Neural cell (in vitro differentiated cells): ENCODE measurements at regions not wholly inside any gene's neighbourhood (a gene's known extent, or its start where the extent isn't known, plus 50 kb on each side); places are given as distances from the start of the nearest gene placed in this dataset.

Experiments used
- H2AFZ ChIP-seq: fragments of 200-600, 300-800 bp; sonication (generic), shearing (Covaris generic); 2 replicates; pipeline ENCODE4 v1.6.0; 2014; ENCODE audit warnings: low read depth, mild to moderate bottlenecking, antibody characterized with exemption, low read length, moderate library complexity
- H3F3A ChIP-seq: fragments of 200-600 bp; shearing (Covaris generic); 2 replicates; pipeline ENCODE4 v1.6.1; 2016; ENCODE audit warnings: mild to moderate bottlenecking, moderate library complexity, mixed read lengths, antibody characterized with exemption, low read length; ENCODE audit not compliant: insufficient read depth, poor library complexity, severe bottlenecking
- H3K27ac ChIP-seq: fragments of 200-600, 300-800 bp; sonication (generic), shearing (Covaris generic); 2 replicates; pipeline ENCODE4 v1.5.1; 2014; ENCODE audit warnings: mild to moderate bottlenecking, low read length, moderate library complexity
- H3K27me3 ChIP-seq: fragments of 300-800, 200-600 bp; sonication (generic), shearing (Covaris generic); 2 replicates; pipeline ENCODE4 v1.6.0; 2014; ENCODE audit warnings: mild to moderate bottlenecking, low read depth, low read length, moderate library complexity; ENCODE audit not compliant: insufficient read depth
- H3K36me3 ChIP-seq: fragments of 300-800, 200-600 bp; sonication (generic), shearing (Covaris generic); 2 replicates; pipeline ENCODE4 v1.5.1; 2014; ENCODE audit warnings: mild to moderate bottlenecking, antibody characterized with exemption, low read length, moderate library complexity; ENCODE audit not compliant: insufficient read depth
- H3K4me2 ChIP-seq: fragments of 300-800, 200-600 bp; sonication (generic), shearing (Covaris generic); 2 replicates; pipeline ENCODE4 v1.6.0; 2014; ENCODE audit warnings: mild to moderate bottlenecking, low read length
- H3K4me3 ChIP-seq: fragments of 300-800, 200-600 bp; sonication (generic), shearing (Covaris generic); 2 replicates; pipeline ENCODE4 v1.5.1; 2014; ENCODE audit warnings: mild to moderate bottlenecking, low read length, moderate library complexity
- H3K79me2 ChIP-seq: fragments of 200-600 bp; shearing (Covaris generic); replicated peaks from 2 replicates; pipeline ENCODE4 v1.6.0; 2014; ENCODE audit warnings: mild to moderate bottlenecking, low read length, moderate library complexity; ENCODE audit not compliant: insufficient read depth
- H3K9ac ChIP-seq: fragments of 300-800, 200-600 bp; sonication (generic), shearing (Covaris generic); 2 replicates; pipeline ENCODE4 v1.6.1; 2016; ENCODE audit warnings: mild to moderate bottlenecking, low read length, mixed read lengths
- H3K9me2 ChIP-seq: fragments of 200-600 bp; shearing (Covaris generic); 2 replicates; pipeline ENCODE4 v1.6.1; 2016; ENCODE audit warnings: mild to moderate bottlenecking, low read length, mixed read lengths; ENCODE audit not compliant: insufficient read depth
- H3K9me3 ChIP-seq: fragments of 200-600, 300-800 bp; sonication (generic), shearing (Covaris generic); 2 replicates; pipeline ENCODE4 v1.6.1; 2016; ENCODE audit warnings: mild to moderate bottlenecking, mixed run types, low read length, moderate library complexity, mixed read lengths
- H4K20me1 ChIP-seq: fragments of 200-600 bp; shearing (Covaris generic); 2 replicates; pipeline ENCODE4 v1.6.1; 2016; ENCODE audit warnings: mild to moderate bottlenecking, mixed run types; ENCODE audit not compliant: insufficient read depth
- EP300 ChIP-seq: fragments of 450-650 bp; conservative IDR thresholded peaks from 2 replicates; pipeline ENCODE4 v1.6.1; 2014; ENCODE audit warnings: antibody characterized with exemption, mild to moderate bottlenecking, moderate library complexity; ENCODE audit not compliant: poor library complexity, severe bottlenecking
- EZH2 ChIP-seq: fragments of 200-600, 300-800 bp; shearing (Covaris generic), sonication (generic); IDR thresholded peaks from 2 replicates; pipeline ENCODE4 v1.6.1; 2014; ENCODE audit warnings: antibody characterized with exemption, low read length, borderline replicate concordance, mild to moderate bottlenecking; ENCODE audit not compliant: insufficient read depth, poor library complexity, severe bottlenecking
- MXI1 ChIP-seq: fragments of 450-650 bp; conservative IDR thresholded peaks from 2 replicates; pipeline ENCODE4 v1.6.1; 2014; ENCODE audit warnings: antibody characterized with exemption, mild to moderate bottlenecking; ENCODE audit not compliant: poor library complexity, severe bottlenecking
- POLR2AphosphoS5 ChIP-seq: IDR thresholded peaks from 2 replicates; pipeline ENCODE4 v1.6.1; 2012
- RAD21 ChIP-seq: fragments of 450-650 bp; conservative IDR thresholded peaks from 2 replicates; pipeline ENCODE4 v1.6.1; 2014; ENCODE audit warnings: antibody characterized with exemption, mild to moderate bottlenecking, moderate library complexity
- SMC3 ChIP-seq: fragments of 450-650 bp; conservative IDR thresholded peaks from 2 replicates; pipeline ENCODE4 v1.6.1; 2014; ENCODE audit warnings: antibody characterized with exemption, mild to moderate bottlenecking, moderate library complexity; ENCODE audit not compliant: poor library complexity
- TAF1 ChIP-seq: IDR thresholded peaks from 2 replicates; pipeline ENCODE4 v1.6.1; 2012; ENCODE audit warnings: low read depth
- TF ChIP-seq, protein P1 (sequence below): fragments of 450-650 bp; IDR thresholded peaks from 2 replicates; pipeline ENCODE4 v1.5.1; 2014; ENCODE audit warnings: antibody characterized with exemption, mild to moderate bottlenecking, moderate library complexity; ENCODE audit not compliant: poor library complexity, severe bottlenecking
- TF ChIP-seq, protein P2 (sequence below): IDR thresholded peaks from 2 replicates; pipeline ENCODE4 v1.6.1; 2012; ENCODE audit warnings: borderline replicate concordance

DNA sequence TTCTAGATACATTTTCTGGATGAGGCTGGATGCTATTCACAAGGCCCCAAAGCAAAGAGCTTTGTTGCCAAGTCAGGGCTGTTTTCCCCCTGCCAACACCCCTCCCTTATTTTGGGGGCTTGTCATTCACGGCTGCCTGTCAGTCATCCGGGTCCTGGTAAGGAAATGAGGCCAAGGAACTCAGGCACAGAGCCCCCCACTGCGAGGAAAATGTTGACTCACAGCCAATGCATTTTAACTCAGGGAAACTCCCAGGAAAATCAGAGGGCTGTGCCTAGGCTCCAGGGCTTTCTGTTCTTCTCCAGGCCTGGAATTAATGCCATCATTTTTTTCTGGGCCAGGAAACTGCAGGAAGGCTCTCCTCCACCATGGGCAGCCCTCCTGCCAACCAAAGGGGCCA, 241.1 kb downstream of the SMAD2 start:
- no peaks in the 10 kb centered on the region for H4K20me1 ChIP-seq
- H3K9me3 ChIP-seq = no peaks in the 10 kb centered on the region
- no peaks in the 10 kb centered on the region for H3K36me3 ChIP-seq
- H3K9ac ChIP-seq = no peak overlapping the region
- no peak overlapping the region for H3K4me3 ChIP-seq
- TF ChIP-seq, protein P1, sequence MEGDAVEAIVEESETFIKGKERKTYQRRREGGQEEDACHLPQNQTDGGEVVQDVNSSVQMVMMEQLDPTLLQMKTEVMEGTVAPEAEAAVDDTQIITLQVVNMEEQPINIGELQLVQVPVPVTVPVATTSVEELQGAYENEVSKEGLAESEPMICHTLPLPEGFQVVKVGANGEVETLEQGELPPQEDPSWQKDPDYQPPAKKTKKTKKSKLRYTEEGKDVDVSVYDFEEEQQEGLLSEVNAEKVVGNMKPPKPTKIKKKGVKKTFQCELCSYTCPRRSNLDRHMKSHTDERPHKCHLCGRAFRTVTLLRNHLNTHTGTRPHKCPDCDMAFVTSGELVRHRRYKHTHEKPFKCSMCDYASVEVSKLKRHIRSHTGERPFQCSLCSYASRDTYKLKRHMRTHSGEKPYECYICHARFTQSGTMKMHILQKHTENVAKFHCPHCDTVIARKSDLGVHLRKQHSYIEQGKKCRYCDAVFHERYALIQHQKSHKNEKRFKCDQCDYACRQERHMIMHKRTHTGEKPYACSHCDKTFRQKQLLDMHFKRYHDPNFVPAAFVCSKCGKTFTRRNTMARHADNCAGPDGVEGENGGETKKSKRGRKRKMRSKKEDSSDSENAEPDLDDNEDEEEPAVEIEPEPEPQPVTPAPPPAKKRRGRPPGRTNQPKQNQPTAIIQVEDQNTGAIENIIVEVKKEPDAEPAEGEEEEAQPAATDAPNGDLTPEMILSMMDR = no peak
- TF ChIP-seq EZH2 = no peak
- no peak for TF ChIP-seq POLR2AphosphoS5
- TF ChIP-seq MXI1 = no peak
- TF ChIP-seq, protein P2, sequence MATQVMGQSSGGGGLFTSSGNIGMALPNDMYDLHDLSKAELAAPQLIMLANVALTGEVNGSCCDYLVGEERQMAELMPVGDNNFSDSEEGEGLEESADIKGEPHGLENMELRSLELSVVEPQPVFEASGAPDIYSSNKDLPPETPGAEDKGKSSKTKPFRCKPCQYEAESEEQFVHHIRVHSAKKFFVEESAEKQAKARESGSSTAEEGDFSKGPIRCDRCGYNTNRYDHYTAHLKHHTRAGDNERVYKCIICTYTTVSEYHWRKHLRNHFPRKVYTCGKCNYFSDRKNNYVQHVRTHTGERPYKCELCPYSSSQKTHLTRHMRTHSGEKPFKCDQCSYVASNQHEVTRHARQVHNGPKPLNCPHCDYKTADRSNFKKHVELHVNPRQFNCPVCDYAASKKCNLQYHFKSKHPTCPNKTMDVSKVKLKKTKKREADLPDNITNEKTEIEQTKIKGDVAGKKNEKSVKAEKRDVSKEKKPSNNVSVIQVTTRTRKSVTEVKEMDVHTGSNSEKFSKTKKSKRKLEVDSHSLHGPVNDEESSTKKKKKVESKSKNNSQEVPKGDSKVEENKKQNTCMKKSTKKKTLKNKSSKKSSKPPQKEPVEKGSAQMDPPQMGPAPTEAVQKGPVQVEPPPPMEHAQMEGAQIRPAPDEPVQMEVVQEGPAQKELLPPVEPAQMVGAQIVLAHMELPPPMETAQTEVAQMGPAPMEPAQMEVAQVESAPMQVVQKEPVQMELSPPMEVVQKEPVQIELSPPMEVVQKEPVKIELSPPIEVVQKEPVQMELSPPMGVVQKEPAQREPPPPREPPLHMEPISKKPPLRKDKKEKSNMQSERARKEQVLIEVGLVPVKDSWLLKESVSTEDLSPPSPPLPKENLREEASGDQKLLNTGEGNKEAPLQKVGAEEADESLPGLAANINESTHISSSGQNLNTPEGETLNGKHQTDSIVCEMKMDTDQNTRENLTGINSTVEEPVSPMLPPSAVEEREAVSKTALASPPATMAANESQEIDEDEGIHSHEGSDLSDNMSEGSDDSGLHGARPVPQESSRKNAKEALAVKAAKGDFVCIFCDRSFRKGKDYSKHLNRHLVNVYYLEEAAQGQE = no peak
- TF ChIP-seq TAF1 = no peak
- no peak for TF ChIP-seq RAD21
- no peak for TF ChIP-seq SMC3
- TF ChIP-seq EP300 = no peak
- H2AFZ ChIP-seq = no peak overlapping the region
- H3K9me2 ChIP-seq = no peaks in the 10 kb centered on the region
- no peaks in the 10 kb centered on the region for H3K27me3 ChIP-seq
- no peaks in the 10 kb centered on the region for H3K79me2 ChIP-seq
- no peak overlapping the region for H3K4me2 ChIP-seq
- no peaks in the 10 kb centered on the region for H3F3A ChIP-seq
- no peak overlapping the region for H3K27ac ChIP-seq

DNA sequence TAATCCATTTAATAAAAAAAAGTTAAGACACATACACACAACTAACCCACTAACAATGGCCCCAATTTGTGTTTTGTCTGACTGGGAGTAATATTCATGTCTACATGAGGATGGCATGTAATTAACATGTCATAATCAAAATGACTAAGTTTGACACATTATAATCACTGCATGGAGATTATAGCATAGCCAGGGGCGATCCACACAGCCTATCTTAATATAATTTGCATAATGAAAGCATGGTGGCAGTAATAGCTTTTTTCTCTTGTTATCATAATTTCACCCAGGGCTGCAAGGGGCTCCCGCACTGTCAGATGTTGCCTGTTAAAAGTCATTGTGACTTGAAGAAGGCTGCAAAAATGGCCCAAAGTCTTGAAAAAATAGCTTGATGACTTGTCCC, 243.7 kb downstream of the SMAD2 start:
- no peak overlapping the region for H3K27ac ChIP-seq
- no peaks in the 10 kb centered on the region for H4K20me1 ChIP-seq
- H2AFZ ChIP-seq = no peak overlapping the region
- no peak overlapping the region for H3K9ac ChIP-seq
- H3K9me2 ChIP-seq = no peaks in the 10 kb centered on the region
- H3K79me2 ChIP-seq = no peaks in the 10 kb centered on the region
- H3K27me3 ChIP-seq = no peaks in the 10 kb centered on the region
- no peaks in the 10 kb centered on the region for H3F3A ChIP-seq
- H3K4me2 ChIP-seq = no peak overlapping the region
- no peaks in the 10 kb centered on the region for H3K9me3 ChIP-seq
- H3K36me3 ChIP-seq = no peaks in the 10 kb centered on the region
- TF ChIP-seq, protein P2 = no peak
- TF ChIP-seq RAD21 = no peak
- TF ChIP-seq EZH2 = no peak
- TF ChIP-seq MXI1 = no peak
- no peak for TF ChIP-seq POLR2AphosphoS5
- TF ChIP-seq, protein P1 = no peak
- no peak for TF ChIP-seq TAF1
- TF ChIP-seq SMC3 = no peak
- TF ChIP-seq EP300 = no peak
- H3K4me3 ChIP-seq = no peak overlapping the region
